ENCODE measurements at regions not wholly inside any gene's neighbourhood (a gene's known extent, or its start where the extent isn't known, plus 50 kb on each side); places are given as distances from the start of the nearest gene placed in this dataset.

DNA sequence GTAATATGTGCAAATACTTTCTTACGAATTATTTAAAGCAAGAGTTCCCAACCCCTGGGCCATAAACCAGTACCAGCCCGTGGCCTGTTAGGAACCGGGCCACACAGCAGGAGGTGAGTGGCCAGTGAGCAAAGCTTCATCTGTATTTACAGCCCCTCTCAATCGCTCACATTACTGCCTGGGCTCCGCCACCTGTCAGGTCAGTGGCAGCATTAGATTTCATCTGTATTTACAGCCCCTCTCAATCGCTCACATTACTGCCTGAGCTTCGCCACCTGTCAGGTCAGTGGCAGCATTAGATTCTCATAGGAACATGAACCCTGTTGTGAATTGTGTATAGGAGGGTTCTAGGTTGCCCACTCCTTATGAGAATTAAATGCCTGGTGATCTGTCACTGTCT, 142.0 kb downstream of the RNASET2 start:
- TF ChIP-seq, protein P1, sequence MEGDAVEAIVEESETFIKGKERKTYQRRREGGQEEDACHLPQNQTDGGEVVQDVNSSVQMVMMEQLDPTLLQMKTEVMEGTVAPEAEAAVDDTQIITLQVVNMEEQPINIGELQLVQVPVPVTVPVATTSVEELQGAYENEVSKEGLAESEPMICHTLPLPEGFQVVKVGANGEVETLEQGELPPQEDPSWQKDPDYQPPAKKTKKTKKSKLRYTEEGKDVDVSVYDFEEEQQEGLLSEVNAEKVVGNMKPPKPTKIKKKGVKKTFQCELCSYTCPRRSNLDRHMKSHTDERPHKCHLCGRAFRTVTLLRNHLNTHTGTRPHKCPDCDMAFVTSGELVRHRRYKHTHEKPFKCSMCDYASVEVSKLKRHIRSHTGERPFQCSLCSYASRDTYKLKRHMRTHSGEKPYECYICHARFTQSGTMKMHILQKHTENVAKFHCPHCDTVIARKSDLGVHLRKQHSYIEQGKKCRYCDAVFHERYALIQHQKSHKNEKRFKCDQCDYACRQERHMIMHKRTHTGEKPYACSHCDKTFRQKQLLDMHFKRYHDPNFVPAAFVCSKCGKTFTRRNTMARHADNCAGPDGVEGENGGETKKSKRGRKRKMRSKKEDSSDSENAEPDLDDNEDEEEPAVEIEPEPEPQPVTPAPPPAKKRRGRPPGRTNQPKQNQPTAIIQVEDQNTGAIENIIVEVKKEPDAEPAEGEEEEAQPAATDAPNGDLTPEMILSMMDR (conservative IDR thresholded peaks at IDR 0.05): no peak
- H3K9me3 Mint-ChIP-seq: no peaks in the 10 kb centered on the region

DNA sequence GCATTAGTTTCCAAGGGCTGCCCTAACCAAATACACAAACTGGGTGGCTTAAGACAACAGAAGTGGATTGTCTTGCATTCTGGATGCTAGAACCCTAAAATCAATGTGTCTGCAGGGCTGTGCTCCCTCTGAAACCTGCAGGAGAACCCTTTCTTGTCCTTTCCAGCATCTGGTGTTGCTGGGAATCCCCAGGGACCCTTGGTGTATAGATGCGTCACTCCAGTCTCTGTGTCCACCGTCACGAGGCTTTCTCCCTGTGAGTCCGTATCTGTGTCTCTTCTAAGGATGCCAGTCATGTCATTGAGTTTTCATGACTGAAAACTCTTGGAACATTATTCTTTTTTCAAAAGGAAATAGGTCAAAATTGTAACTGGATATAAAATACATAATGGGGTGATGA, 142.9 kb downstream of the RNASET2 start:
- TF ChIP-seq, protein P1 (conservative IDR thresholded peaks at IDR 0.05): no peak
- H3K27me3 Mint-ChIP-seq: peaks cover 4% of the 10 kb centered on the region
- no peak overlapping the region for H3K27ac Mint-ChIP-seq
- H3K9me3 Mint-ChIP-seq: no peaks in the 10 kb centered on the region
- H3K4me1 Mint-ChIP-seq (ENCODE audit: unreplicated experiment): no peaks in the 10 kb centered on the region
- H3K4me3 Mint-ChIP-seq: no peak overlapping the region
- no peaks in the 10 kb centered on the region for H3K36me3 Mint-ChIP-seq
- no peak for DNase-seq (ENCODE audit: extremely low spot score, unreplicated experiment)

More for the DNA sequence above, 142.0 kb downstream of the RNASET2 start:
- H3K27ac Mint-ChIP-seq: no peak overlapping the region
- no peak overlapping the region for H3K4me3 Mint-ChIP-seq
- peaks cover 4% of the 10 kb centered on the region for H3K27me3 Mint-ChIP-seq
- H3K36me3 Mint-ChIP-seq: no peaks in the 10 kb centered on the region
- no peak for DNase-seq (ENCODE audit: extremely low spot score, unreplicated experiment)
- no peaks in the 10 kb centered on the region for H3K4me1 Mint-ChIP-seq (ENCODE audit: unreplicated experiment)

- peaks cover 12% of the 10 kb centered on the region for H3K9me3 Mint-ChIP-seq
- H3K4me3 Mint-ChIP-seq: no peak overlapping the region
- H3K4me1 Mint-ChIP-seq (ENCODE audit: unreplicated experiment): no peaks in the 10 kb centered on the region
- TF ChIP-seq, protein P1 (conservative IDR thresholded peaks at IDR 0.05): no peak
- H3K27me3 Mint-ChIP-seq: peaks cover 4% of the 10 kb centered on the region
- DNase-seq (ENCODE audit: extremely low spot score, unreplicated experiment): no peak
- H3K36me3 Mint-ChIP-seq: no peaks in the 10 kb centered on the region
- H3K27ac Mint-ChIP-seq: no peak overlapping the region
These were observed 145.5 kb downstream of the RNASET2 start for GRCh38 chr6:166810864-166811263.

GRCh38 chr6:166809721-166810120, 146.6 kb downstream of the RNASET2 start:
- H3K4me1 Mint-ChIP-seq (ENCODE audit: unreplicated experiment): no peaks in the 10 kb centered on the region
- H3K4me3 Mint-ChIP-seq: no peak overlapping the region
- no peak overlapping the region for H3K27ac Mint-ChIP-seq
- peaks cover 12% of the 10 kb centered on the region for H3K9me3 Mint-ChIP-seq
- DNase-seq (ENCODE audit: extremely low spot score, unreplicated experiment): no peak
- no peaks in the 10 kb centered on the region for H3K36me3 Mint-ChIP-seq
- H3K27me3 Mint-ChIP-seq: no peaks in the 10 kb centered on the region
- TF ChIP-seq, protein P1 (conservative IDR thresholded peaks at IDR 0.05): no peak

GRCh38 chr6:166806962-166807757, 149.2 kb downstream of the RNASET2 start:
- no peak for DNase-seq (ENCODE audit: extremely low spot score, unreplicated experiment)
- Mint-ChIP-seq H3K9me3 (peaks cover 12% of the 10 kb centered on the region), H3K4me3 (no peak overlapping the region), H3K27ac (no peak overlapping the region), H3K36me3 (no peaks in the 10 kb centered on the region), H3K27me3 (no peaks in the 10 kb centered on the region), H3K4me1 (ENCODE audit: unreplicated experiment) (no peaks in the 10 kb centered on the region)
- TF ChIP-seq, protein P1 (conservative IDR thresholded peaks at IDR 0.05): no peak
